Natural killer cell (primary cell): ENCODE measurements at regions not wholly inside any gene's neighbourhood (a gene's known extent, or its start where the extent isn't known, plus 50 kb on each side); places are given as distances from the start of the nearest gene placed in this dataset.
A peak's percentile ranks its signal among the peaks of the same experiment; 100 is the strongest.

ENCODE experiments used
- ATAC-seq, 3 donors: fragments of 150-1000 bp in 2 of 3; fragments of 200-7000 bp in 1 of 3; cut with Tn5 transposase; 1 replicate in 1 of 3; 2 replicates in 2 of 3; pipeline ENCODE4 v1.10.0; 2021; ENCODE audit warnings: mild to moderate bottlenecking in 2 of 3, moderate library complexity in 2 of 3
- DNase-seq, 2 donors: peaks; one replicate each; pipeline versions ENCODE4 v3.0.0 to v3.0.0-alpha.2; 2013 to 2021; ENCODE audit warnings: mixed read lengths in 1 of 2
- H3K27ac ChIP-seq: one replicate; pipeline ENCODE4 v1.5.1; 2013; ENCODE audit warnings: mild to moderate bottlenecking, low read length
- H3K27me3 ChIP-seq: one replicate; pipeline ENCODE4 v1.6.1; 2013; ENCODE audit warnings: low read length; ENCODE audit not compliant: control insufficient read depth, insufficient read depth
- H3K36me3 ChIP-seq: one replicate; pipeline ENCODE4 v1.6.1; 2013; ENCODE audit warnings: low read length; ENCODE audit not compliant: control insufficient read depth, insufficient read depth
- H3K4me1 ChIP-seq: one replicate; pipeline ENCODE4 v1.6.1; 2013; ENCODE audit warnings: low read length; ENCODE audit not compliant: control insufficient read depth, insufficient read depth
- H3K4me3 ChIP-seq: one replicate; pipeline ENCODE4 v1.5.1; 2013; ENCODE audit warnings: low read length
- H3K9me3 ChIP-seq: one replicate; pipeline ENCODE4 v1.6.1; 2013; ENCODE audit warnings: low read length; ENCODE audit not compliant: control insufficient read depth, insufficient read depth
- H3K27ac Mint-ChIP-seq, 2 donors: one replicate each; pipeline ENCODE4 v1.8.0; 2022; ENCODE audit warnings: mild to moderate bottlenecking in 2 of 2, mixed read lengths in 2 of 2, moderate library complexity in 1 of 2
- H3K27me3 Mint-ChIP-seq, 2 donors: one replicate each; pipeline ENCODE4 v1.8.0; 2022; ENCODE audit warnings: low read depth in 2 of 2, mixed read lengths in 2 of 2
- H3K36me3 Mint-ChIP-seq: one replicate; pipeline ENCODE4 v1.8.0; 2022; ENCODE audit warnings: mixed read lengths
- H3K4me1 Mint-ChIP-seq, 2 donors: one replicate each; pipeline ENCODE4 v1.8.0; 2022; ENCODE audit warnings: mixed read lengths in 2 of 2
- H3K4me3 Mint-ChIP-seq: one replicate; pipeline ENCODE4 v1.8.0; 2022; ENCODE audit warnings: mild to moderate bottlenecking, moderate library complexity, mixed read lengths
- H3K9me3 Mint-ChIP-seq, 2 donors: one replicate each; pipeline ENCODE4 v1.8.0; 2022; ENCODE audit warnings: mixed read lengths in 2 of 2
- WGBS: methylation state at CpG from one replicate; pipeline ENCODE4 v1.1.7; 2013; ENCODE audit warnings: missing lambda C conversion rate; ENCODE audit not compliant: insufficient coverage; 5-methylcytosine and 5-hydroxymethylcytosine counted together
- intact Hi-C: fragments of 100-400 bp; cut with micrococcal nuclease; formaldehyde crosslinking; loops from one replicate; pipeline ENCODE4 v1.14.2; 2022
- TF ChIP-seq, protein P1 (sequence below): fragments of 200-600 bp; IDR thresholded peaks from one replicate; pipeline ENCODE4 v1.8.0; 2022; ENCODE audit warnings: antibody characterized with exemption

DNA sequence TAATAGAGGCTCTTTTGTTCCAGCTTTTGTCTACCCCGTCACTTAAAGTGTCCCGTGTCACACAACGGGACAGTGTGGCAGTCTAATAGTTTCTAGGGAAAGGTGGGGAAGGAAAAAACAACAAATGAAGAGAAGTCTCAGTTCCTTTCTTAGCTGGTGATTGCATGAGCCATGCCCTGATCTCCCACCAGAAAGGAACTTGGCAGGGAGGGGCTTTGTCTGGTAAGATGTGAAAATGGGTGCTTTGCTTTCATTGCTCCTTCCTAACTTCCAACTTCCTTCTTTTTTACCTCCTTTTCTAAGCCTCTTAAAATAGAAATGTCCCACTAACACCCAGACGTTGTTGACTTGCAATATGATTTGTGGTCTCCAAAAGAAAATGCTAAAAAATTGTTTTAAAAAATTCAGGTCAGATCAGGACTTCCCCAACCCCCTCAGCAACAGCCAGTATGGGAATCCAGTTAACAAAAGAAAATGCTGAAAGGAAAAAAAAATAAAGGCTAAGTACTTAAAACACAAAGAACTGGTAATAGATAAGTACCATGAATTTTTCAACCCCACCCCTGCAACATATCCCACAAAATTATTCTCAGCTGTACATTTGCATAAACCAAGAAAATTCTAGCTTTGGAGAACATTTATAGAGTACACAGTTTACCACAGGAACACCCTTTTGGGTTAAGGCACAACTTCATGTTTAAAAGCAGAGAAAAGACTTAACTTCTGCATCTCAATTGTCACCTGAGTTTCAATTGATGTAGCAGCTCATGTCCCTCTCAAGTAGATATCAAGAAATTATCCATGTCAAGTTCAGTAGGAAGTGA lies 106.2 kb downstream of the NIBAN1 start:
- H3K4me1 Mint-ChIP-seq = peaks cover 28 to 32% of the 10 kb centered on the region in 2 donors
- Histone ChIP-seq H3K27ac (peak overlapping the region; percentile 83), H3K36me3 (no peaks in the 10 kb centered on the region), H3K4me3 (no peak overlapping the region), H3K27me3 (no peaks in the 10 kb centered on the region), H3K9me3 (no peaks in the 10 kb centered on the region), H3K4me1 (peaks cover 12% of the 10 kb centered on the region)
- peak overlapping the region; percentile 36 for H3K4me3 Mint-ChIP-seq
- peak overlapping the region; percentile 88 to 90 for H3K27ac Mint-ChIP-seq
- TF ChIP-seq, protein P1, sequence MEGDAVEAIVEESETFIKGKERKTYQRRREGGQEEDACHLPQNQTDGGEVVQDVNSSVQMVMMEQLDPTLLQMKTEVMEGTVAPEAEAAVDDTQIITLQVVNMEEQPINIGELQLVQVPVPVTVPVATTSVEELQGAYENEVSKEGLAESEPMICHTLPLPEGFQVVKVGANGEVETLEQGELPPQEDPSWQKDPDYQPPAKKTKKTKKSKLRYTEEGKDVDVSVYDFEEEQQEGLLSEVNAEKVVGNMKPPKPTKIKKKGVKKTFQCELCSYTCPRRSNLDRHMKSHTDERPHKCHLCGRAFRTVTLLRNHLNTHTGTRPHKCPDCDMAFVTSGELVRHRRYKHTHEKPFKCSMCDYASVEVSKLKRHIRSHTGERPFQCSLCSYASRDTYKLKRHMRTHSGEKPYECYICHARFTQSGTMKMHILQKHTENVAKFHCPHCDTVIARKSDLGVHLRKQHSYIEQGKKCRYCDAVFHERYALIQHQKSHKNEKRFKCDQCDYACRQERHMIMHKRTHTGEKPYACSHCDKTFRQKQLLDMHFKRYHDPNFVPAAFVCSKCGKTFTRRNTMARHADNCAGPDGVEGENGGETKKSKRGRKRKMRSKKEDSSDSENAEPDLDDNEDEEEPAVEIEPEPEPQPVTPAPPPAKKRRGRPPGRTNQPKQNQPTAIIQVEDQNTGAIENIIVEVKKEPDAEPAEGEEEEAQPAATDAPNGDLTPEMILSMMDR = no peak
- intact Hi-C loops = loop anchor here (1.0 kb wide), 3 partner anchors 22 to 105 kb away; no protein-coding TSS in a partner anchor
- ATAC-seq (no peak), DNase-seq (no peak)
- WGBS = 53% methylated on average over 4 of the region's 4 CpGs
- H3K36me3 Mint-ChIP-seq = no peaks in the 10 kb centered on the region
- peaks cover 3 to 5% of the 10 kb centered on the region in 2 donors for H3K9me3 Mint-ChIP-seq
- no peaks in the 10 kb centered on the region for H3K27me3 Mint-ChIP-seq

DNA sequence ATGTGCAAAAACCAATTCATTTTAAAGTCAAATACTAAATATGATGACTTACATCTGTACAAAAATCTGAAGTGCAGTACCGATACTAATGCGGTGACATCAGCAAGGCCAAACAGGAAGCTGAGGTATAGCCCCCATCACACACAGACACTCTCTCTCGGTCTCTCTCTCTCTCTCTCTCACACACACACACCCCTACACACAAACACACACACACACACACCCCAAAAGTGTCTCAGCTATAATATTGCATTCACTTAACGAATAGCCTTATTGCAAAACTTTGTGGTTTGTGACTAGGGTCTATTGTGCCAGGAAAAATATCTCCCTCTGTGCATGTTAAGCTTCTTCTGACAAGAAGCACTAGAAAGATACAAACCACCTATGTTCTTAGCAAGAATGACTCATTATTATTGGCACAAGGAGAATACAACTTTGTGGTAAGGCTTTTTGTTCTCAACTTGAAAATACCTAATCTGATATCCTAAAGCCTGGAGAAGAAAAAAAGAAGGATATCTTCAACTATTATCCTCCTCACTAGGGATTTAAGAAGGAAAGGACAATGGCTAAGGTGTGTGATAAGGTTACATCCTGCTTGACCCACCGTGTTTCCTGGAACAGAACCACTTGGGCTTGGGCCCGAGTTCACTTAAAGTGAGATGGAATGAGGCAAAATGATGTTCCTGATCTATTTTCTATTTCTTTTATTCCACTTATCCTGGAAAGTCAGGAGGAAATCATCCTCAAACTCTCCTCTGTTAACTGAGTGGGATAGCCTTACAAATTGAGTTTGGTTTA lies 107.1 kb downstream of the NIBAN1 start:
- Histone ChIP-seq H3K36me3 (no peaks in the 10 kb centered on the region), H3K4me1 (peaks cover 12% of the 10 kb centered on the region), H3K9me3 (no peaks in the 10 kb centered on the region), H3K27me3 (no peaks in the 10 kb centered on the region), H3K4me3 (no peak overlapping the region), H3K27ac (peak overlapping the region; percentile 83)
- ATAC-seq (peak; percentile 86 to 91 (median 90)), DNase-seq (peak; percentile 54 to 81)
- H3K27ac Mint-ChIP-seq = peak overlapping the region; percentile 88 to 90
- H3K4me1 Mint-ChIP-seq = peaks cover 28 to 32% of the 10 kb centered on the region in 2 donors
- peaks cover 3 to 5% of the 10 kb centered on the region in 2 donors for H3K9me3 Mint-ChIP-seq
- no peaks in the 10 kb centered on the region for H3K27me3 Mint-ChIP-seq
- WGBS = 6% methylated on average over 6 of the region's 6 CpGs
- peak overlapping the region; percentile 82 for H3K4me3 Mint-ChIP-seq
- TF ChIP-seq, protein P1 = no peak
- intact Hi-C loops = loop anchor here (1.0 kb wide), 3 partner anchors 23 to 106 kb away; no protein-coding TSS in a partner anchor
- no peaks in the 10 kb centered on the region for H3K36me3 Mint-ChIP-seq

DNA sequence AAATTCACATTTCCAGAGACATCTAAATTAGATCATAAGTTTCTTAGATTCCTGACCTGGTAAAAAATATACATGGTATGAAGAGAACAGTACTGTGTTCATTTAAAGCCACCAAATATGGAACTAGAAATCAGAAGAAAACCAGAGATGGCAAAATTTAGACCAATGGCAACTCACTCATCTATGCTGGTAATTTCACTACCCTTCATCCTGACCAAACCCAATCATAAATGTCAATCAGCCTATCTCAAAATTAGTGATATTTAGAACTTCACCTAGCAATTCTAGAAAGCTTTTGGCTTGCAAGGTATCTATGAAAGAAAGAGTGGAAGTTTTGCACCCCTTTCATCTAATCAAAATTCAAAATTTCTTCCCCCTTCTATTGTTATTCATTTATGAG lies 107.7 kb downstream of the NIBAN1 start:
- H3K27me3 Mint-ChIP-seq = no peaks in the 10 kb centered on the region
- Histone ChIP-seq H3K4me1 (peaks cover 12% of the 10 kb centered on the region), H3K27me3 (no peaks in the 10 kb centered on the region), H3K4me3 (no peak overlapping the region), H3K9me3 (no peaks in the 10 kb centered on the region), H3K36me3 (no peaks in the 10 kb centered on the region), H3K27ac (peak overlapping the region; percentile 83)
- TF ChIP-seq, protein P1 = no peak
- no peak for DNase-seq
- H3K27ac Mint-ChIP-seq = peak overlapping the region; percentile 88 to 90
- peak overlapping the region; percentile 82 for H3K4me3 Mint-ChIP-seq
- intact Hi-C loops = no loop called here
- H3K9me3 Mint-ChIP-seq = peaks cover 3 to 5% of the 10 kb centered on the region in 2 donors
- peaks cover 28 to 32% of the 10 kb centered on the region in 2 donors for H3K4me1 Mint-ChIP-seq
- no peaks in the 10 kb centered on the region for H3K36me3 Mint-ChIP-seq
- ATAC-seq = no peak
